ENCODE measurements at regions not wholly inside any gene's neighbourhood (a gene's known extent, or its start where the extent isn't known, plus 50 kb on each side); places are given as distances from the start of the nearest gene placed in this dataset.
A peak's percentile ranks its signal among the peaks of the same experiment; 100 is the strongest.

DNA sequence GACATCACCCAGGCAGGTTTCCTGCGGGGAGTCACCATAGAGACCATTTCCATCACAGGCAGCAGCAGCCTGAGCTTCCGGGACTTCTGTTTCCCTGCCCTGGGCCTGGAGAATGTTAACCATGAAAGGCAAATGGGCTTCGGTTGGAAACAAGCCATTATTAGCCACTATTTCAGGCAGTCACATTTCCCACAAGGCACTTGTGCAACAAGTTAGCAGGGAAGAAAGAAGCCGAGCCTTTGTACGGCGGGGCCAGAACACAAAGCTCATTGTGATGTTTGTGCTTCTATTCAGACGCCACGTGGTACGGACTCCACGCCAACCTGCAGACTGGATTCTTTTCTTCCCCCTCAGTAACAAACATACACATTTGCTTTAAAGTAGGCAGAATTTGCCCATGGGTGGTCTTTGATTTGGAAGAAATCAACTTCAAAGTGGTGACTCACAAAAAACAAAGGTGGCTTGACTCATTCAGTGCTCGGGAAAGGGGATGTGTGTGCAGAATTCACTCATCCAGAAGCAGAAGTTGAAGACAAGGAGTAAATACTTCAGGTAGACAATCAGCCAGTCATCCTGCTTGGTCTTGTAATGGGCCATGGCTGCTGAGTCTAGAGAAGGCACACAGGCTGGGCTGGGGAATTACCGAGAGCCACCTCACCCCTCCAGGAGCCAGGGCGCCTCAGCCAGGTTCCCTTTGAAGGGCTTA is 154.2 kb upstream of the PRMT8 start:
- DNase-seq = no peak

DNA sequence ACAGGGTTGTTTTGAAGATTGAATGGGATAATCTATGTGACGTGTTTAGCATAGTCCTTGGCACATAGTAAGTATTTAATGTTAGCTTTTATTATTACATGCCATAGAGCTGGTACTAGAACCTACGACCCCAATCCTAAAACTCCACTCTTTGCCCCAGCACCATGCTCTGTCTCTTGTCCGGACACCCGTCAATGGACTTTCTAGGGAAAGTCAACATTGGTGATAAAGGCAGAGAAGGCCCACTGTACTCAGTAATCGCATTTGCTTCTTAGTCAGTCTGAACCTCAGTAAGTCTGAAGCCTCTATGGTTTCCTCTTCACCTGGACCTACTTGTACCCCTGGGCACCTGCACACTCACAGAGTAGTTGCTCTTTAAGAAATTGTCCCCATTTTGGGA is 153.1 kb upstream of the PRMT8 start:
- no peak for DNase-seq

DNA sequence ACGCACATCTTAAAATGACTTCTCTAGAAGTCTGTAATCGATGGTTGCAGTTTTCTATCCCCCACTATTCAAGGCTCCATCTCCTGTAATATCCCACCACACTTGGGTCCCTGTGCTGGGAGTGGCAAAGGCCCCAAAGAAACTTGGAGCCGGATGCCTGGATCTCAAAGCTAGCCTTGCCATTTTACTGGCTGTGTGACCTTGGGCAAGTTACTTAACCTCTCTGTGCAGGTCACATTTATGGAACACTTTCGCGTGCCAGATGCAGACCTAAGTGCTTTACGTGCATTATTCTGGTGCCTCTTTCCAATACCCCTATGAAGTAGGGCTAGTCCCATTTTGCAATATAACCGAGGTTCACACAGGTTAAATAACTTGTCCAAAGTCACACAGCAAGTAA is 151.8 kb upstream of the PRMT8 start:
- no peak for DNase-seq

DNA sequence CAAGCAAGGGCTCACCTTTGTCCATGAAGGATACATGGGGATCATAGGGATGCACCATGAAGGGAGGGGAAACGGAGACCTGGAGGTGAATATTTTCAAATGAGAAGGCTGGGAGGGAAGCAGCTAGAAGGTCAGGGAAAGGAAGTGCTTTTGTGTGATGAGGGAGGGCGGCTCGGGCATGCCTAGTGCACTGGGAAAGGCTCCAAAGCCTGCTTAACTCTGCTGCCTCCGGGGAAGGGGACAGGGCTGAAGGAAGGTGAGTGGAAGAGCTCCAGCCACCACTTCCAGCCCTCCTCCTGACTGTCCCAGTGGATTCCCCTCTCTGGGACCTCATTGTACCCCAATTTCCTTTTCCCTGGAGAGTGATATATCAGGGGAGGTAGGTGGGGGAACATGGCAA is 149.4 kb upstream of the PRMT8 start:
- no peak for DNase-seq

DNA sequence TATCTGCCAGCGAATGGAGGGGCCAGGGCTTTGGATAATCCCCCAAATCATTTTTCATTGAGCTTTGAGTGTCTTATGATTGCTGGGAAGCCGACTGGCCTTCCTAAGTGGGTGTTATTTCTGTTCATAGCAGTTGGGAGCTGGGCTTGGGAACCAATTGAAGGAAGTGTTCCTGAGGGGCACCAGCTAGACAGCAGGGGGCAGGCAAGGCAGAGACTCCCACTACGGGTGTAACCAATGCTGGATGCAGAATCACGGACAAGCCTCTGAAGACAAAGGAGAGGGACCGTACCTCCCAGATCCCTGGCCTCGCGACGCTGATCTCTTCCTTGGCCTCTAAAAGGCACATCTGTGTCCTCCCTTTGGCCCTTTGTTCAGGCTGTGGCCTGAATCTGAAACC is 149.0 kb upstream of the PRMT8 start:
- peak; percentile 33 for DNase-seq

DNA sequence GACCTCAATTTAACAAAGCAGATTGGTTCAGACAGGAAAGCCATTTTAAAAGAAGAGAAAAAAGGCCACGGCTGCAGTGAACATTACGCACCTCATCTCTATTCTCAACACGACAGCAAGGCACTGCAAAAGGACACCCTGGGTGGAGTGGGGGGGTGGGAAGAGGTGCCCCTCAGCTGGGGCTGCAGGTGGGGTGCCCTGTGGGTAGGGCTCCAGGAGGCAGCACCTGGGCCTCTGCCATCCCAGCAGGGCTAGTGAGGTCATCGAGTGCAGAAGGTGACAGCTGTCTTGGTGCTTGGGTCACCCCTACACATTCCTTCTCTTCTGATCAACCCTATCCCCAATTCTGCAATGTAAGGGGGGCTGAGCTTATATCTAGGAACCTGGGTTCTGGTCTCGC is 142.9 kb upstream of the PRMT8 start:
- DNase-seq = no peak

DNA sequence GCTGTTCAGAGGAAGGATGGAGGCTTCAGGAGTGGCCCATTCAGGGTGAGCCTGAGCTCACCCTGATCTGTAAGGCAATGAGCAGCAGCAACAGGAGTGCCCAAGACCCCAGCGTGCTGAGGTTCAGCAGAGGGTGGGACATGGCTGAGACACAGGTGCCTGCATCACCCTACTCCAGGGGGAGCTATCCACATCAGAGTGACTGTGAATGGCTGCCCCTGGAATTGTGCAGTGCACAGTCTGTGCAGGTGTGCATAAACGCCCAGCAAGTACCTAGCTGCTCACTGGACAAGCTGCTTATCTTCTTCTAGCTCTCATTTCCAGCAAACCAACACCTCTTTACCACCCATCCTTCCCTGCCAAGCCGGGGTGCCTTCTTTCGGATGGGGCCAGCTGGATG is 140.6 kb upstream of the PRMT8 start:
- DNase-seq = no peak

DNA sequence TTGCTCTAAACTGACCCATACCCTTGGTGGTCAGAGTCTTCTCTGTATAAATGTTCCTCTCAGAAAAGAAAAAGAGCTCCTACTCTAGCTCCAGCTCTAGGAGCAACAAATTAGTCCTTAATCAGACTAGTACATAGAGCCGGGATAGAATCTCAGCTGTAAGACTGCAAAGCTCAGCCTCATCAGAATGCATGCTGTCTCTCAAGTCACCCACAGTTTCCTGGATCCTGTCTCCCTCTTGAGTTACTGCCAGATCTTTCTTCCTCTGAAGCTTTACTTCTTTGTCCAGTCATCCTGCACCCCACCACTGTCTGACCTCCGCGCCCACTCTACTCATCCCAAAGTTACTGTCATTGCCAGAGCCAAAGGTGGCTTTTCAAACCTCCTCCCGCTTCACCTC is 139.3 kb upstream of the PRMT8 start:
- DNase-seq = no peak

DNA sequence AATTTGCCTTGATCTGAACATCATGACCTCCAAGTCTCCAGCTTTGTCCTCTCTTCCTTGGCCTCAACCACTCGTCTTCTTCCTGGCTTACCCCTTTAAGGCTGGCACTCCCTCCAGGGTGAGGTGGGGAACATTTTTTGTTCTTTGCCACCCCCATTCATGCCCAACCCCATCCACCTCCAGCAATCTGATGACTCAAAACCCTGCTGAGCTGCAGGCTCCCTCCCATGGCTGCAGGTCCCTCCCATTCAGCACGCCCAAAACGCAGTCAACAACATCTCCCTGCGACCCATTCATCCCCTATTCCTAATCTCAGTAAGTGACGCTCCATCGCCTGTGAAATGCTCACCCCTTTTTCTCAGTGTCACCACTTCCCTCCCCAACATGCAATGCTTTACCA is 138.8 kb upstream of the PRMT8 start:
- no peak for DNase-seq

DNA sequence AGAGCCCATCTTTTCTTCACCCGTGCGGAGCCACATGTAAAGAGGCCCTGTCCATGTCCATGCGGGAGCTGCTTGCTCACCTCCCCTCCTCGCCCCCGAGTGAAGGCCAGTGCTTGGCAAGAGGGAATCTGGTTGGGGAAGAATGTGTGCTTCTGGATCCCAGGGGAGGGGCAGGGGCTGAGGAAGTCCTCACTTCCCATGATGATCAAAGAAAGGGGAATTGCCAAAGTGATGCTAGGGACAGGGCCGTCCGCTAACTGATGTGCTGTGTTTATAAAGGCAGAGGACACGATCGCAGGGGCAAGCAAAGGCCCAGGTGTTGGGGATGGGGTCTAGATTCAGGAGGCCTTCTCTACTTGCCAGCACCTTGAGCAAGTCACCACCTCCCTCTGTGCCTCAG is 137.4 kb upstream of the PRMT8 start:
- no peak for DNase-seq

DNA sequence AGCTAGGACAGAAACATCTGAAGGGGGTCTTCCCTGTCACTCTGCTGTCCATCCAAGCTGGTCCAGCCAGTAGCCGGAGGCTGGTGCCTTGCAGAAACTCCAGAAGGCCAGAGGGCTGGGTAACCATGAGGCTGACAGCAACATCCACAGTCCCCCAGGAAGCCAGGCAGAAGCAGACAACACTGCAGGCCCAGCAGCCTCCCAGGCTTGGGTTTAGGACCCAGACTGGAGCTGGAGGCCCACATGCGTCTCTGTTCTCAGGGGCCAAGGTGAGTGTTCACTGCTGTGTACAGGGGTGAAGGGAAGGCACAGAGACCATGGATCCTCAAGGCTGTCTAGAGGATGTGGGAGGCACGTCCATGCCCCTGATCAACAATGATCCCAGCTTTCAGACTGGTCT is 136.4 kb upstream of the PRMT8 start:
- no peak for DNase-seq

DNA sequence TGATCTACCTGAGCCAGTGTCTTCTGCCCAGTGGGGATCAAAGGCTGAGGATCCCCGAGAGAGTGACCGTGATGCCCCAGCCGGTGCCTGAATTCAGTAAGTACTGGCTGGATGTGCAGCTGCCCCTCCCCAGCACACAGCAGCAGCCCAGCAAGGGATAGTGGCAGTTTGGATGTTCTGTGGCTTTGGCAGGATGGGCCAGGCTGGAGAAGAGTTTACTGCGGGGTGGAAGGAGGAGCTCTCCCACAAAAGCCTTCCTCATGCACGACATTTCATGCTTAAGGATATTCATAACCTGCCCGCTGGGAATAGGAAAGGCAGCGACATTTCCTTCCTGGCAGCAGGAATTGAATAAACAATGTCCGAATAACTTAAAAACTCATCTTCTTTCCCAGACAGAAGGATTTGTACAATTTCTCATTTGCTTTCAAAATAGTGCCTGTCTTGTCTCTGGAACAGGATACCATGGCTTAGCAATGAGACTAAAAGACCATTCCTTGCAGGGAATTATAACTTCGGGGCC is 135.6 kb upstream of the PRMT8 start:
- no peak for DNase-seq

DNA sequence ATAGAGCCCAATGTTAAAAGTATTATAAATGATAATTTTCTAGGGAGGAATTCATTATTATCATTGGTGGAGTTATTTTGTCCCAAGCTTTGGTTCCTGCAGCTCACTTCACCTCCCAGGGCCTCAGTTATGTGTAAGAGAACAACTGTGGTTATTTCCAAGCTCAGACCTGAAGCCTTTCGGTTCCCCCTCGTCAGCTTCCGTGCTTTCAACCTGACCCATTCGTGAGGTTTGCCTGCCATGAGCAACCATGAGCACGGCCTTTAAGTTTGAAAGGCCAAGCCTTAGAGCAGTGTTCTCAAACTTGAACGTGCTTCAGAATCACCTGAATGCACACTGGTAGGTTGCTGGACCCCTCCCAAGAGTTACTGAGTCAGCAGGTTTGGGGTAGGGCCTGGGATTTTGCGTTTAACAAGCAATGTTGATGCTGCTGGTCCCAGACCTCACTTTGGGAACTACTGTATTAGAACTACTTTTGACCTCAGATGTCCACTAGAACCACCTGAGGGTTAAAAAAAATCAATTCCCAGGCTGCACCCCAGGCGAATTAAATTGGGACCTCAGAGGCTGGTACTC is 133.0 kb upstream of the PRMT8 start:
- DNase-seq = no peak

DNA sequence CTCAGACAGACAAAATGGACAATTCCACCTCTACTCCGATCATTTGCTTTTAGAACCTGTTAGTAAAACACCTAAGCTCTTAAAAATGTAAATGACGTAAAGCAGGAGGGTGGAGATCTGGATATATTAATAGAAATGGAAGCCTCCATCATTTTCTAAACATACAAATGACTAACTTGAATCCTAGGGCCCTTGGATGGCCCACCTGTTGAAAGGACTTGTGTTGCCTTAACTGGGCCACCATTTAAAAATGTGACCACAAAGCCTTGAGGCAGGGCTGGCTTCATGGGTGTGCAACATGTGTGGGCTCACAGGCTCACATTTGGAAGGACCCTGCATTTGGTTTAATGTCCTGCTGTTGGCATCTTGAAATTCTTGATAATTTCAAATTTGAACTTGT is 131.5 kb upstream of the PRMT8 start:
- no peak for DNase-seq

DNA sequence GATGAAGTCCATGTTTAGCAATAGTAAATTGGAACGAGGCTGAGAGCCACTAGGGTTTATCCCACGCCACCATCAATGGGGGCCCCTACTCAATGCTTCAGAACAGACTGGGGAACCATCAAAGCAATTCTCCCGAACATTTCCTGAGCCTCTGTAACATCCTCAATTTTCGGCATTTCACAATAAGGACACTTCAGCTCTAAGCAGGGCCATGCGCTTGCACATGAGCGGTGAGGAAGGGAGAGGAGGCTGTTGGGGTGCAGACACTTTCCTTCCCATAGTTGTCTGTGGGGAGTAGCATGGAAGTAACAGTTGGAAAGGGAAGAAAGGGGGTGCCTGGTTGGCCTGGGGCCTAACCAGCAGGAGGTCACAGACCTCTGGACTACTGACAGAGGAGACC is 129.9 kb upstream of the PRMT8 start:
- DNase-seq = no peak

DNA sequence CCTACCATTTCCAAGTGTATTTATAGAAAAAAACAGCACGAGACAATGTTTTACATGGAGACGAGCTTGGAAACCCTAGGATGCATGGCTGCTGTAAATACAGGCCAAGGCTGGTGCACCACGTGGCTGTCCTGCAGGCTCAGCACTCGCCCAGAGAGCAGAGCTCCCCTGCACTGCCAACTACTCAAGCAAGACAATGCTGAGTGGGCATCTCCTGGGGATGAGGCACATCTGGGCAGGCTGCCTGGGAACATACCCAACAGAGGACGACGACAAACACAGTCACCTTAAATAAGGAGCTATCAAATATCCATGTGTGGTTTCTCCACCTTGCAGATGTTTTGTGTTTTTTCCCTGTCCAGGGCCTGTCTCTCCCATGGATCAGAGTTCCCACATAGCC is 128.3 kb upstream of the PRMT8 start:
- peak; percentile 59 for DNase-seq

DNA sequence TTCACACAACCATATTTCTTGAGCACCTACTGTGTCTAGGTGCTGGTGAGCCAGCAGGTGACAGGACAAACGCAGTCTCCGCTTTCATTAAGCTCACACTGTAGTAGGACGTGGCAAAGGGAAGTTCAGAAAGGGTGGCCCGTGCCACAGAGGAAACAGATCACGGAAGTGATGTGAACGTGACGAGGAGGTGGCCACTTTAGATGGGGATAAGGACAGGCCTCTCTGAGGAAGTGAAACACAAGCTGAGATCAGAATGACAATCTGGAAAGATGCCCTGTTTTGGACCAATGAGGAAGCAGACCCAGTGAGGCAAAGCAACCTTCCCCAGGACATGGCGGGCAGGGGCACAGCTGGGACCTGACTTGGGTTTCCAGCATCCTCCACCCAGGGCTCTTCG is 127.4 kb upstream of the PRMT8 start:
- DNase-seq = no peak

DNA sequence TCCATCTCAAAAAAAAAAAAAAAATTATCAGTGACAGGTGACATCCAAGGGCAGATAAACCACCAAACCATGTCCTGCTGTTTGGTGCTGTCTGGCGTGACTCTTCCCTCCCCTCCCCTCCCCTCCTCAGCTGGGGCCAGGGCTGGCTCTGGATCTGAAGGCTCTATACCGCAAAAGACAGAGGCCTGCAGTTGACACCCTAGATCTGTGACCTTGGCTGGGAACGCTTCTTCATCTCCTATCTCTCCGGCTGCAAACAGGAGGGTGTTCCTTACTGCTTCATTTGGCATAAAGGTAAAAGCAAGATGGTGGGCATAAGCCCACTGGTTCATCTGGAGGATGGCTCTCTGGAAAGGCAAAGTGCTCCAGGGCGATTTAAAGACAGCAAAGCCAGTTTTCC is 126.8 kb upstream of the PRMT8 start:
- DNase-seq = no peak

DNA sequence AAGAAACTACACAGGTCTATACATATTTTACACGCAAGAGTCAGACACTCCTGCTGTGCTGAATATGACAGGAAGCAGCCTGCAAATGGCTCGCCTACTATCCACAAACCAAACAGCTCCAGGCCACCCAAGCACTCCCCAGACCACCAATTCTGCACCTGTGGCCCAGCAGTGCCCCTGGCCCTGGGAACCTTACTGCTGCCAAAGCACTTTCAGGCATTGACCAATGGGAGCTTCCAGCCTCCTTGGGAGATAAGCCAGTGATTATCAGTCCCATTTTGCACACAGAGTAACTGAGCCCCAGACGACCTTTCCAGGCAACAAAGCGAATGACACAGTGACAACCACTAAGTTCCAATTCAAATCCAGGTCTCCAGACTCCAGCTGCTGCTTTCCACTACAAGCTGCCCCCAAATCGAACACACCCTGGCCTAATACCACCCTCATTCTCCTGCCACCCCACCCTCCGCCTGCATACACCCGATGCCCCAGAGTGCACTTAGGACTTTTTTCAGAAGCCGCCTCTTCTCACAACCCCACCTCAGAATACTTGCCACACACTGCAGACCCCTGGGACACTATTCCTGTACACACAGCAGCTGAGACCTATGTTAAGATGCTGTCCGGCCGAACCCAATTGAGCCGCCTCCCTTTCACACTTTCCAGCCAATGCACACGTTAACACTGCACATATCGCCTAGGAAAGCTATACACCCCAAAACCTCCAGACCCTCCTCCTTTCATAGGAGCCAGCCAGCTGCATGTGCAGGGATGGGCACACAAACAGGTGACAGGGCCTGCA is 126.1 kb upstream of the PRMT8 start:
- DNase-seq = peak; percentile 75

DNA sequence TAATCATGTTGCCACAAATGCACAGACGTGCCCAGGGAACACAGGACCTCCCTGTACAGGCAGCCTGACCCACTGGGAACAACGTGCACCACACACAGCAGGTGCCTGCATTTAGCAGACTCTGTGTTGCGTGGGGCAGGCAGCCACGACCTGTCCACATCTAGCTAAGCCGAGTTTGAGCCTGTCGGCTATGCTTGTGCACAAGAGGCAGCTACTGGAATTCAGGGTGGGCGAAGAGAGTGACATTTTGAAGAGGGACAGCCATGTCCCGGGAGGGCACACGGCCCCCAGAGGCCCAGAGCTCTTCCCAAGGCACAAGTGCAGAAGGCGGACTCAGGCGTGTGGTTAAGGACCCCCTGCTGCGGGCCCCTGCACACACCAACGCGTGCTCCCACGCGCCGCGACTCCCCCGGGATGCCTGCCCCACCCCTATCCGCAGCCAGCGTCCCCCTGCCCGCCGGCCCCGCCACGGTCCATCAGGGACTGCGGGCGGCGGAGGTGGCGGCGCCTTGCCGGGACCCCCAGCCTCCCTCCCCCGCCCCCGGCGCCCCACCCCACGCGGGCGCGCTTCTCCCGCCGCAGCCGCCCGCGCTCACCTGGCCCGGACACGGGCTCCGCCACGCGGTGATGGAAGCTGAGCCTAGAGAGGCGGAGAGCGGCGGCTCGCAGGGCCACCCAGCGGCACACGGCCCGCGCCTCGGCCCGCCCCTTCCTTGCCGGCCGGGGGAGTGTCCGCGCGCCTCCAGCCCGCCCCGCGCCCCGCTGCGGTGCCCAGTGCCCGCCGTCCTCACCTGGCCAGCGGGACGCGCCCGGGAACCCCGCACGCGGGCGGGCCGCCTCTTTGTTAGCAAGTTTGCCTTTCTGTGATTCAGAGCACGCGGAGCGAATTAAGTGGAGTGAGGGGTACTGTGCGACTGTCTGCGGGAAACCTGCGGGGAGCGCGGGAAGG is 125.3 kb upstream of the PRMT8 start:
- DNase-seq = peak; percentile 85

DNA sequence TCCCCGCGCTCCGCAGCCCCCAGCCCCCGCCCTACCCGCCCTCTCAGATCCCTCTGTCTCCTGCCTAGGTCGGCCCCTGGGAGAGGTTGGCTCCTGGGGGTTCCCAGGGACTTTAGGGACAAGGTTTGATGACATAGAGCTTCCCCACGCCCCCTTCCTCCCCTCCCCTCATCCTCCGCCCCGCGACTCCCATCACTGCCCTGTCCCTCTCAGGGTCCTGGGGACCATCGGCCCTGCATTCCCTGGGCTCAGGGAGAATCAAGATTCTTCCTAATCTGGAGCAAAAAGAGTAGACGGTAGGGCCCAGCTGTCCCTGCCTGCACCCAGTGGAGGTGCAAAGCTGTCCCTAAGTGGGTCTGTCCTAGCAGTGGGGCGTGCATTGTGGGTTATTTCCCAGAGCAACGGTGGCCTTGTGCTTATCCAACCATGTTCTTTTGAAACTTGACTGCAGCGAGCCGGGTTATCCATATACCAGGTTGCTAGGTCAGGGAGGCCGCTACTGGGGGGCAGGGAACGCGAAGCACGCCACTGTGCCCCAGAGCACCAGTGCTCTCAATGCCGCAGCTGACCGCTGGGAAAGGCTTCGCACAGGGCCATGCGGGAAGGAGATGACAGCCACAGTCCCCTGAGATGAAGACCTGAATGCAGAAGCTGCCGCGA is 124.4 kb upstream of the PRMT8 start:
- no peak for DNase-seq

DNA sequence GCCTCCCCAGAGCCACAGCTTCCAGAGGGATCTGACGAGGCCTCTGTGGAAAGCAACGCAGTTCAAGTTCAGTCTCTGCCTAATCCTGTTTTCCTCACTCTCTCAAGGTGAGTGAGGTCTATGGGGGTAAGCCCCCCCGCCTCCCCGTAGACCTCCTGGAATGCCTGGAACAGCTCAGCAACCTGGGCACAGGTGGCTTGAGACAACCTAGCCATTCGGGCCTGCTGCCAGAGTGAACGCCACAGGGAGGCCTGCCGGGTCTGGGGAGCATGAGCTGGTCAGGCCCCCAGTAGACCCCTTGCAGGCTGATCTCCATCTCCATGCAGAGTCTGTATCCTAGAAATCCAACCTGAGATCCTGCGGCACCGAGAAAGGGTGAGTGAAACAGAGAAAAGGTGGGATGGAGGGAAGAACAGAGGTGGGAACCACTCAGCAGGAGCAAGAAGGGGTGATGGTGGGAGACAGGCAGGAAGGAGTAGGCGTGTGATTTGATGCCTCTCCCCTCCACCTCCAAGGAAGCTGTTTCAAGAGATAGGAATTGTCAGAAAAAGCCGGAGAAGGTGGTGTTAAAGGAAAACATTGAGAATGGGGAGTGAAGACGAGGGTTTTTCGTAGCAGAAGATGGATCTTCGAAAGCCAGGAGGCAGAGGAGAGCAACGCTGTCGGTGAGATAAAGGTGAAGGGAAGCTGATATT is 123.1 kb upstream of the PRMT8 start:
- DNase-seq = no peak
